ENCODE measurements at regions not wholly inside any gene's neighbourhood (a gene's known extent, or its start where the extent isn't known, plus 50 kb on each side); places are given as distances from the start of the nearest gene placed in this dataset.
A peak's percentile ranks its signal among the peaks of the same experiment; 100 is the strongest.

DNA sequence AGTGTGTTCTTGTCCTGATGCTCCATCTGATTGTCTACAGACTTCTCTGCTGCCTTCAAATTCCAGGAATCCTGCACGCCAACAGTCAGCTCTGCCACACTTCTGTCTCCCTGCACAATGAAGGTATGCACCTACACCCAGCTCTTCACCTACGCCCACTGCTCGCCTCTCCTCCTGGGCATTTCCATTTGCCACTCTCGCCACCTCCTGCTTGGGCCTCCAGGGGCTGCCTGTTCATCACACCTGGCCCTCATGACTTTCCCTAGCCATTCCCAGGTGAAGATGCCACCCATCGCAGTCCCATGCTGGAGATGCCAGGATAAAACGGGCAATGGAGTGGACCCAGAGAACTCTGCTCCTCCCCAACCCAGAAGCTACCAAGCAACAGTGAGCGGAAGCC lies 96.5 kb upstream of the ATP1A1 start:
- H3K36me3 ChIP-seq (ENCODE audit: control insufficient read depth, insufficient read depth, low read length): no peaks in the 10 kb centered on the region
- 100% methylated on average over 3 of the region's 7 CpGs for WGBS (ENCODE audit: insufficient coverage, low lambda C conversion rate)
- no peaks in the 10 kb centered on the region for H3K27me3 ChIP-seq (ENCODE audit: control insufficient read depth, insufficient read depth, low read length)
- H3K4me3 ChIP-seq (ENCODE audit: low read length): no peak overlapping the region
- H3K9me3 ChIP-seq (ENCODE audit: control insufficient read depth, low read depth, low read length): no peaks in the 10 kb centered on the region
- H3K4me1 ChIP-seq (ENCODE audit: control insufficient read depth, insufficient read depth, low read length): peaks cover 18% of the 10 kb centered on the region
- H3K27ac ChIP-seq (ENCODE audit: low read length): no peak overlapping the region
- no peak for DNase-seq

DNA sequence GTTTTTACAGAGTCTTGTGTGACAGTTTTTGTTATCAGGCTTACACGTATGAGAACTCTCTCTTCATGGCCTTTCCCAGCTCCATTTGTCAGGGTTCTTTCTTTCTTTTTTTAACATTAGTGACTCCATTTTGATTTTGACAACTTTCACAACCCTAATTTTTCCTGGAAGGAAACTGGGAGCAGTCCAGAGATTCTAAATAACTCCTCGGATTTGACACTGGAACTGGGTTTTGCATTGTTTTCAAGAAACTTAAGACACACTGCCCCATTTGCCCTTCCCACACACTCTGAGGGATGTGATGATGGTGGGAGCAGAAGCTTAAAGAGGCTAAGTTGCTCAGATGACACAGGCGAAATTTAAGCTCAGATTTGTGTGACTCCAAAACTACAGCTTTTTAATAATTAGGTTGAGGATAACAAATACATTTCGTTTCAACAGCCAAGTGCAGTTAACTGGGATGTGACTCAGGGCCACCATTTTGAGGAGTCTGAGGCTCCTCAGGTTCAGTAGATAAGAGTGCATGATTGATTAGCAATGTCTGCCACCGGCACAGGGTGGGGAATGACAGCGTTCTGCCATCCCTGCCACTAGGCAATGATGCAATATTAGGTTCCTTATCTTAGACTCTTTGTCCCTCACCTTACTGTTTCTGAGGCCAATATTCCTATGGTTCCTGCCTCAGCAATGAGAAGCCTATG lies 95.1 kb upstream of the ATP1A1 start:
- H3K27me3 ChIP-seq (ENCODE audit: control insufficient read depth, insufficient read depth, low read length): no peaks in the 10 kb centered on the region
- no peaks in the 10 kb centered on the region for H3K36me3 ChIP-seq (ENCODE audit: control insufficient read depth, insufficient read depth, low read length)
- DNase-seq: peak in 1 of 2 donors; percentile 43
- peaks cover 11% of the 10 kb centered on the region for H3K4me1 ChIP-seq (ENCODE audit: control insufficient read depth, insufficient read depth, low read length)
- H3K27ac ChIP-seq (ENCODE audit: low read length): no peak overlapping the region
- H3K4me3 ChIP-seq (ENCODE audit: low read length): no peak overlapping the region
- H3K9me3 ChIP-seq (ENCODE audit: control insufficient read depth, low read depth, low read length): no peaks in the 10 kb centered on the region
- WGBS (ENCODE audit: insufficient coverage, low lambda C conversion rate): 83% methylated on average over 1 of the region's 6 CpGs

DNA sequence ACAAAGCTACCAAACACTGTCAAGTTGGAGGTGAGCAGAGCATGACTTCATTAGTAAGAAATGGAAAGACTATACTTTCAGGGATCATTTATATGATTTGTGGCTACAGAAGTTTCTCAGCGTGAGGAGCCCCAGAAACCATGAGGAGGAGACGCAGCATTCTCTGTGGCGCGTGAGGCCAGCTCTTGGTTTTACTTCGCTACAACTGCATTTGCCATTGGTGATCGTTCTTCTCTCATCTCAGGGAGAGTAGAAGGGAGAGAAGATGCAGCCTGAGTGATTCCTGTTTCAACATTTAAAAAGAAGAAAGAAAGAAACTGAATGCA lies 94.5 kb upstream of the ATP1A1 start:
- Histone ChIP-seq H3K36me3 (ENCODE audit: control insufficient read depth, insufficient read depth, low read length) (no peaks in the 10 kb centered on the region), H3K4me1 (ENCODE audit: control insufficient read depth, insufficient read depth, low read length) (peaks cover 6% of the 10 kb centered on the region), H3K27me3 (ENCODE audit: control insufficient read depth, insufficient read depth, low read length) (no peaks in the 10 kb centered on the region), H3K9me3 (ENCODE audit: control insufficient read depth, low read depth, low read length) (no peaks in the 10 kb centered on the region), H3K4me3 (ENCODE audit: low read length) (no peak overlapping the region), H3K27ac (ENCODE audit: low read length) (no peak overlapping the region)
- WGBS (ENCODE audit: insufficient coverage, low lambda C conversion rate): 95% methylated on average over 3 of the region's 6 CpGs
- no peak for DNase-seq

DNA sequence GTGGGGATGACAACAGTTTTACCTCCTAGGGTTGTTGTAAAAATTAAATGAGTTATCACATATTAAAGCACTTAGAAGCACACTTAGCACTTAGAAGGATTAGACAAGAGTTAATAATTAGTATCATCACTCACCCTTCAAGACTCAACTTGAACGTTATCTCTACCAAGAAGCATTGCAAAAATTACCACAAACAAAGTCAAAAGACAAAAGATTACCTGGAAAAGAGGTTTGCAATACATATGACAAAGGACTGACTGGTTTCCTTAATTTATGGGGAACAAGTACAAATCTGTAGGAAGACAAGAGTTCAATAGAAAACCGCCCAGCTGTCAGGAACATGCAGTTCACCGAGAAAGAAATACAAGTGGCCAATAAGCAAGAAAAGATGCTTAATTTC lies 93.3 kb upstream of the ATP1A1 start:
- no peak for DNase-seq
- WGBS (ENCODE audit: insufficient coverage, low lambda C conversion rate): 70% methylated on average over 2 of the region's 3 CpGs
- Histone ChIP-seq H3K36me3 (ENCODE audit: control insufficient read depth, insufficient read depth, low read length) (no peaks in the 10 kb centered on the region), H3K4me1 (ENCODE audit: control insufficient read depth, insufficient read depth, low read length) (peaks cover 6% of the 10 kb centered on the region), H3K9me3 (ENCODE audit: control insufficient read depth, low read depth, low read length) (no peaks in the 10 kb centered on the region), H3K27ac (ENCODE audit: low read length) (no peak overlapping the region), H3K4me3 (ENCODE audit: low read length) (no peak overlapping the region), H3K27me3 (ENCODE audit: control insufficient read depth, insufficient read depth, low read length) (no peaks in the 10 kb centered on the region)

DNA sequence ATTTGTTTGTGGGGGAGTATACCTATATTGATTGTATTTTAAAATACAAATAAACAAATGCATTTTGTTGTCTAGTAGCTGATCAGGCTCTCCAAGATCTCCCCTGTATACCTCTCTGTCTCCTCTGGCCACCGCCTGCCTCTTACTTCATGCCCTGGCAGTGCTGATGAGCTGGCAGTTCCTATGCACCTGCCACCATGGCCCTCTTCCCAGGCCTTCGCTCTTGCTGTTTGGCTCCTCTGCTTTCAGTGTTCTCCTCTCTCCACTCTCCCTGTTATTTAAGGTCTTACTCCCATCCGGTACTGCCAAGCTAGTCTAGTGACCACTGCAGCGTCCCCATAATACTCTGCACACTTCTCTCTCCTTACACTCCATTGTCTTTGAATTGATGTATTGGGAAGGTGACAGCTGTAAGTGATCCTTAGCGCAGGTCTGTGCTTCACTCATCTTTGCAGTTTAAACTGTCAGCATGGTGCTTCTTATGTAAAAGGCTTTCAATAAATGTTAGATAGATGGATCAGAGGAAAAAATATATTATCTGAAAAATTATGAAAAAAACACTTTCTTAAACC lies 88.1 kb upstream of the ATP1A1 start:
- H3K27ac ChIP-seq (ENCODE audit: low read length): no peak overlapping the region
- H3K4me3 ChIP-seq (ENCODE audit: low read length): no peak overlapping the region
- H3K27me3 ChIP-seq (ENCODE audit: control insufficient read depth, insufficient read depth, low read length): no peaks in the 10 kb centered on the region
- no peaks in the 10 kb centered on the region for H3K9me3 ChIP-seq (ENCODE audit: control insufficient read depth, low read depth, low read length)
- WGBS (ENCODE audit: insufficient coverage, low lambda C conversion rate): 100% methylated on average over 1 of the region's 5 CpGs
- no peak for DNase-seq
- H3K4me1 ChIP-seq (ENCODE audit: control insufficient read depth, insufficient read depth, low read length): no peaks in the 10 kb centered on the region
- no peaks in the 10 kb centered on the region for H3K36me3 ChIP-seq (ENCODE audit: control insufficient read depth, insufficient read depth, low read length)

DNA sequence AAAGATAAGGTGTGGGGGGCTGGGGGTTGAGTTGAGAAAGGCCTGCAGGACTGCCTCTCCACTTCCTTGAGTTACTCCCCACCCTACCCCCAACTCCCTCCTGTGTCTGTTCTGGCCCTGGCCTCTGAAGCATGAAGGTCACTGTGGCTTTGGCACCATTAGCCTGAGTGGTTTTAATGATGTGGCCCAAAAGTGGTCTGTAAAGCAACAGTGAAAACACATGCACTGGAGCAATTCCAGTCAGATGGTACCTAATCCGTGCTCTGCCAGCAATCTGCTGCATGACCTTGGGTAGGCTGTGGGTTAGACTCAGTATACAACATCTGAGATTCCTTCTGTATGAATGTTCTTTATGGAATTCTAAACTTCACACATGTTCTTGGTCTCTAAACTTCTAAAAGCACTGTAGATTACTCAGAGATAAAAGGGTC lies 86.5 kb upstream of the ATP1A1 start:
- no peak for DNase-seq
- H3K27ac ChIP-seq (ENCODE audit: low read length): no peak overlapping the region
- no CpG with 5 or more reads among the region's 1 CpG for WGBS (ENCODE audit: insufficient coverage, low lambda C conversion rate)

DNA sequence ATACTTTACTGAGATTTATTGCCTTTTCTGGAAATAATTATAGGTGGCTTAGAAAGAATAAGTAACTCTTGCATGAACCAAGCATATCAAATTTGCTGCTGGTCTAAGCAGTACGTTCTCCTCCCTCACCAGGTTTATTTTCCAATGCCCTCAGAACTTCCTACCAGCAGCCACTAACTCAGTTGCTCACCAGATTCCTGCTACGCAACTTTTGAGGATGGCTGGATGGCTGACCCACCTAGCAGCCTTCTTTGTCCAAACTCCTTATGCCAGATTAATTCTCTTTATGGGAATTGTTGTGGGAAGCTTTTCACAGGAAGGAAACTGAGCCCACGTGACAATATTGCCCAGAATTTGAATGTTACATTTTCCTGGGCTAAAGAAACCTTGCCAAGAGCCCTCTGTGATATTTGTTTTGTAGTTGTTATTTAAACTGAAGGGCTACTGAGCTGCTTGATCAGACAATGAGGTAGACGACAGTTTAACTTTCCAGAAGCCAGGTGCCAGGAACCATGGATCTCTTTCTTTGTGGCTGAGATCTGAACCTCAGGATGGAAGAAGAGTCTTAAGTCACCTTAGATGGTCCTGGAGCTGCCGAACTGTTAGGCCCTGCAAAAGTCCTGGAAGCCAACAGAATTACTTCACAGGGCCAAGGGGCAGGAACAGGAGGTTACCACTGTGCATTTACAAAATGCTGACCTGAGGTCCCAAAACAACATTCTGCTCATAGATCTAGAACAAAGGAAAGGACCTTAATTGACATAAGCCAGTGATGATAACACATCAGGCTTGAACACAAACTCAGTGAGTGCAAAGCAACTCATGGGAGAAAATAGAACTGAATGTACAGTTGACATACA lies 85.5 kb upstream of the ATP1A1 start:
- no peak for DNase-seq
- H3K27me3 ChIP-seq (ENCODE audit: control insufficient read depth, insufficient read depth, low read length): no peaks in the 10 kb centered on the region
- H3K27ac ChIP-seq (ENCODE audit: low read length): no peak overlapping the region
- no peaks in the 10 kb centered on the region for H3K9me3 ChIP-seq (ENCODE audit: control insufficient read depth, low read depth, low read length)
- no peaks in the 10 kb centered on the region for H3K36me3 ChIP-seq (ENCODE audit: control insufficient read depth, insufficient read depth, low read length)
- 50% methylated on average over 2 of the region's 5 CpGs for WGBS (ENCODE audit: insufficient coverage, low lambda C conversion rate)
- no peak overlapping the region for H3K4me3 ChIP-seq (ENCODE audit: low read length)
- H3K4me1 ChIP-seq (ENCODE audit: control insufficient read depth, insufficient read depth, low read length): no peaks in the 10 kb centered on the region

More for the DNA sequence above, 86.5 kb upstream of the ATP1A1 start:
- Histone ChIP-seq H3K9me3 (ENCODE audit: control insufficient read depth, low read depth, low read length) (no peaks in the 10 kb centered on the region), H3K4me3 (ENCODE audit: low read length) (no peak overlapping the region), H3K27me3 (ENCODE audit: control insufficient read depth, insufficient read depth, low read length) (no peaks in the 10 kb centered on the region), H3K4me1 (ENCODE audit: control insufficient read depth, insufficient read depth, low read length) (no peaks in the 10 kb centered on the region), H3K36me3 (ENCODE audit: control insufficient read depth, insufficient read depth, low read length) (no peaks in the 10 kb centered on the region)

DNA sequence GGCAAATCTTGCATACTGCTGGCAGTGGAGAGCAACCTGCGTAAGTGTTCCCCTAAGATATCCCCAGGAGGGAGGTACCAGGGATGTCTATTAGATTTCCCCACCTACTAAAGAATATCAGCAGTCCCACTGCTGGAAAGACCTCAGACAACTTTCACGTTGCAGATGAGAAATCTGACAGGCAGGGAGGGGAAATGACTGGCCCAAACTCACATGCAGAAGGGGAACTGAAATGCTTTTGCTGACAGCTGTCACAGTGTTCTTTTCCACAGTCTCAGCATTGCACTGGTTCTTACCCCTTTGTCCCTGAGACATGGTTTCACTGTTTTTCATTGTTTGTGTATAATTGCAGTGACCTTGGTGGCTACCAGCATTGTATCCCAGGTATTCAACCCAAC lies 84.8 kb upstream of the ATP1A1 start:
- Histone ChIP-seq H3K36me3 (ENCODE audit: control insufficient read depth, insufficient read depth, low read length) (no peaks in the 10 kb centered on the region), H3K9me3 (ENCODE audit: control insufficient read depth, low read depth, low read length) (no peaks in the 10 kb centered on the region), H3K4me3 (ENCODE audit: low read length) (no peak overlapping the region), H3K27me3 (ENCODE audit: control insufficient read depth, insufficient read depth, low read length) (no peaks in the 10 kb centered on the region), H3K27ac (ENCODE audit: low read length) (no peak overlapping the region), H3K4me1 (ENCODE audit: control insufficient read depth, insufficient read depth, low read length) (no peaks in the 10 kb centered on the region)
- WGBS (ENCODE audit: insufficient coverage, low lambda C conversion rate): no CpG with 5 or more reads among the region's 2 CpGs
- DNase-seq: no peak

DNA sequence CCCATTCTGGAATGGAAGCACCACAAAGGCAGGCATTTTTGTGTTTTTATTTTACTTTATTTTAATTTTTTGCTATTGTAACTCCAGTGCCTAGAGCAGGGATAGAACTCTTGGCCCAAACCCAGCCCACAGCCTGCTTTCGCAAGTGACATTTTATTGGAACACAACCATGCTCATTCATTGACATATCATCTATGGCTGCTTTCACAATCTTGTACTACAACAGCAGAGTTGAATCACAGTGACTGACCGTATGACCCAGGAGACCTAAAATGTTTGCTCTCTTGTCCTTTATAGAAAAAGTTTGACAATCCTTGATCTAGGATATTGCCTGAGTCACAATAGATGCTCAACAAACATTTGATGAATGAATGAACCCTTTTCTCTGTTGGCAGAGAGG lies 83.9 kb upstream of the ATP1A1 start:
- H3K4me1 ChIP-seq (ENCODE audit: control insufficient read depth, insufficient read depth, low read length): no peaks in the 10 kb centered on the region
- DNase-seq: no peak
- no peaks in the 10 kb centered on the region for H3K9me3 ChIP-seq (ENCODE audit: control insufficient read depth, low read depth, low read length)
- H3K4me3 ChIP-seq (ENCODE audit: low read length): no peak overlapping the region
- no peaks in the 10 kb centered on the region for H3K36me3 ChIP-seq (ENCODE audit: control insufficient read depth, insufficient read depth, low read length)
- H3K27me3 ChIP-seq (ENCODE audit: control insufficient read depth, insufficient read depth, low read length): no peaks in the 10 kb centered on the region
- no CpG with 5 or more reads among the region's 2 CpGs for WGBS (ENCODE audit: insufficient coverage, low lambda C conversion rate)
- no peak overlapping the region for H3K27ac ChIP-seq (ENCODE audit: low read length)

DNA sequence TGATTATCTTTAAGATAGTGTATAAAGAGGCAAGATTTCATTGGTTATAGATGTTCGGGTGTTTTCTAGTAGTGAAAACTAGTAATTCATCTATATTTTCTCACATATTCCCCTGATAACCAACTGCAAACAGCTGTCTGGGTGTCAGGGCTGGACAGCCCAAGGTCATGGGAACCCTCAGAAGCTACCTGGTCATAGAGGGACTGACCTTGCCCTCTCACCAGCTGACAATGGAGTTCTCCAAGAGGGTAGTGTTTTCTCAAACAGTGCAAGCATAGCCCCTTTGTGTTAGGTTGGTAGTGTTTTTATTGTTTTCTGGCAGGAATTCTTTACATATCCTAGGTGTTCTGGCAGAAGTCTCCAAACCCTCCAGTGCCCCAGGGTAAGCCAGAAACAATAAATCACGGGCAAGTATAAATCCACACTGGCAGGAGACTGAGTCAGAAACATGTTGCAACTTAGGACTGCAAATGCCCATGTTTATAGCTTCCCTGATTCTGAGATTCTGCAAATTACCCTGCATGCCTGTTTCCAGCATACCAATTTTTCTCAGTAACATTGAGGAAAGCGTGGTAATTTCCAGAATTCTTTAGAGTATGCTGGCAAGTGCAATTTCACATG lies 82.8 kb upstream of the ATP1A1 start:
- Histone ChIP-seq H3K27me3 (ENCODE audit: control insufficient read depth, insufficient read depth, low read length) (no peaks in the 10 kb centered on the region), H3K4me1 (ENCODE audit: control insufficient read depth, insufficient read depth, low read length) (no peaks in the 10 kb centered on the region)

More for the DNA sequence above, 82.8 kb upstream of the ATP1A1 start:
- H3K27ac ChIP-seq (ENCODE audit: low read length): no peak overlapping the region
- no peak overlapping the region for H3K4me3 ChIP-seq (ENCODE audit: low read length)
- H3K9me3 ChIP-seq (ENCODE audit: control insufficient read depth, low read depth, low read length): no peaks in the 10 kb centered on the region
- no peaks in the 10 kb centered on the region for H3K36me3 ChIP-seq (ENCODE audit: control insufficient read depth, insufficient read depth, low read length)
- no CpG with 5 or more reads among the region's 3 CpGs for WGBS (ENCODE audit: insufficient coverage, low lambda C conversion rate)
- no peak for DNase-seq

Measured in large intestine (tissue), 3 donors.